ENCODE measurements at regions not wholly inside any gene's neighbourhood (a gene's known extent, or its start where the extent isn't known, plus 50 kb on each side); places are given as distances from the start of the nearest gene placed in this dataset.

DNA sequence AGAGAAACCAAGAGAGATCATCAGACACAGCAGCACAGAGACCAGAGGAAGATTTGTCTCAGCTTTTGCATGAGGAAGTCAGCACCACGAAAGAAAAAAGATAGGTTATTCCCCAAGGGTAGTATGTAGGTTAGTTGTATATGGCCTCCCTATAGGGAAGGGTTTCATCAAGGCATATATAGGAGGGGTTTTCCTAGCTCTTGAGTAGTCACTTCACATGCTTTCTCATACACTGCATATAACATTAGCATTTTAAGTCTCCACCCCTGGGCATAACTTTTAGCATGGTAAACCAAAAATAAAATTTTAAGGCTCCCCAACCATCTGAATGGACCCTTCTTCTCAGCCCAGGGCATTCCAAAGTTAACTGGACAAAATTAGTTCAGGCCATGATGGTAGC is 1571.6 kb upstream of the ACO1 start:
- Histone ChIP-seq H3K36me3 (ENCODE audit: insufficient read depth, low read length) (no peaks in the 10 kb centered on the region), H3K4me2 (ENCODE audit: low read length) (no peak overlapping the region), H2AFZ (ENCODE audit: low read length) (no peak overlapping the region), H3K27ac (ENCODE audit: low read depth, low read length, poor library complexity, severe bottlenecking) (no peak overlapping the region), H3F3A (ENCODE audit: insufficient read depth, low read length) (no peaks in the 10 kb centered on the region), H3K27me3 (ENCODE audit: insufficient read depth, low read length) (no peaks in the 10 kb centered on the region), H3K79me2 (ENCODE audit: insufficient read depth, low read length) (no peaks in the 10 kb centered on the region), H3K9me2 (ENCODE audit: low read depth, low read length) (no peaks in the 10 kb centered on the region), H4K20me1 (ENCODE audit: insufficient read depth, low read length) (no peaks in the 10 kb centered on the region), H3K4me1 (ENCODE audit: insufficient read depth, low read length, severe bottlenecking) (no peaks in the 10 kb centered on the region), H3K9ac (ENCODE audit: low read length) (no peak overlapping the region), H3K4me3 (ENCODE audit: low read depth, low read length, poor library complexity, severe bottlenecking) (no peak overlapping the region), H3K9me3 (ENCODE audit: low read length) (no peaks in the 10 kb centered on the region)
- no peak for TF ChIP-seq EZH2 (IDR thresholded peaks at IDR 0.05; ENCODE audit: borderline replicate concordance, low read length)
- TF ChIP-seq, protein P1, sequence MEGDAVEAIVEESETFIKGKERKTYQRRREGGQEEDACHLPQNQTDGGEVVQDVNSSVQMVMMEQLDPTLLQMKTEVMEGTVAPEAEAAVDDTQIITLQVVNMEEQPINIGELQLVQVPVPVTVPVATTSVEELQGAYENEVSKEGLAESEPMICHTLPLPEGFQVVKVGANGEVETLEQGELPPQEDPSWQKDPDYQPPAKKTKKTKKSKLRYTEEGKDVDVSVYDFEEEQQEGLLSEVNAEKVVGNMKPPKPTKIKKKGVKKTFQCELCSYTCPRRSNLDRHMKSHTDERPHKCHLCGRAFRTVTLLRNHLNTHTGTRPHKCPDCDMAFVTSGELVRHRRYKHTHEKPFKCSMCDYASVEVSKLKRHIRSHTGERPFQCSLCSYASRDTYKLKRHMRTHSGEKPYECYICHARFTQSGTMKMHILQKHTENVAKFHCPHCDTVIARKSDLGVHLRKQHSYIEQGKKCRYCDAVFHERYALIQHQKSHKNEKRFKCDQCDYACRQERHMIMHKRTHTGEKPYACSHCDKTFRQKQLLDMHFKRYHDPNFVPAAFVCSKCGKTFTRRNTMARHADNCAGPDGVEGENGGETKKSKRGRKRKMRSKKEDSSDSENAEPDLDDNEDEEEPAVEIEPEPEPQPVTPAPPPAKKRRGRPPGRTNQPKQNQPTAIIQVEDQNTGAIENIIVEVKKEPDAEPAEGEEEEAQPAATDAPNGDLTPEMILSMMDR (IDR thresholded peaks at IDR 0.05; ENCODE audit: low read length): no peak

DNA sequence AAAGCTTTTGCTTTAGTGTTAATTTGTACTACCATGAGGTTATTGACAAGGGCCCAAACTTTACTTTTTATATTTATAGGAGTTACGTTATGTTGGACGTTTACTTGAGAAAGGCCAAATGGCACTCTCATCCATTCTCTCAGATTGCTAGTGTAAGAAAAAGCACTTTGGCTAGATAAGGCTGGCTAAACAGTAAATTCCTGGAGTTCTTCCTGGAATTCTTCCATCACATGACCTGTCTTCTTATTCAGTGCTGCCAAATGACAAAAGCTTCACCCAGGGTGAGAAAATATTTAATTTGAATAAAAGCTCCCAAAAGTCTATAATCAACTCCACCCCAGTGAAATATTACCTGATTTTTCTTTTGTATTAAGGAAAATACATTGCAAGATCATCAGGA is 1568.9 kb upstream of the ACO1 start:
- Histone ChIP-seq H3K9me2 (ENCODE audit: low read depth, low read length) (no peaks in the 10 kb centered on the region), H2AFZ (ENCODE audit: low read length) (no peak overlapping the region), H3K79me2 (ENCODE audit: insufficient read depth, low read length) (no peaks in the 10 kb centered on the region), H4K20me1 (ENCODE audit: insufficient read depth, low read length) (no peaks in the 10 kb centered on the region), H3K4me1 (ENCODE audit: insufficient read depth, low read length, severe bottlenecking) (no peaks in the 10 kb centered on the region), H3K36me3 (ENCODE audit: insufficient read depth, low read length) (no peaks in the 10 kb centered on the region), H3K4me2 (ENCODE audit: low read length) (no peak overlapping the region), H3F3A (ENCODE audit: insufficient read depth, low read length) (no peaks in the 10 kb centered on the region), H3K27ac (ENCODE audit: low read depth, low read length, poor library complexity, severe bottlenecking) (no peak overlapping the region), H3K4me3 (ENCODE audit: low read depth, low read length, poor library complexity, severe bottlenecking) (no peak overlapping the region), H3K9me3 (ENCODE audit: low read length) (no peaks in the 10 kb centered on the region), H3K9ac (ENCODE audit: low read length) (no peak overlapping the region), H3K27me3 (ENCODE audit: insufficient read depth, low read length) (no peaks in the 10 kb centered on the region)
- TF ChIP-seq EZH2 (IDR thresholded peaks at IDR 0.05; ENCODE audit: borderline replicate concordance, low read length): no peak
- TF ChIP-seq, protein P1 (IDR thresholded peaks at IDR 0.05; ENCODE audit: low read length): no peak

DNA sequence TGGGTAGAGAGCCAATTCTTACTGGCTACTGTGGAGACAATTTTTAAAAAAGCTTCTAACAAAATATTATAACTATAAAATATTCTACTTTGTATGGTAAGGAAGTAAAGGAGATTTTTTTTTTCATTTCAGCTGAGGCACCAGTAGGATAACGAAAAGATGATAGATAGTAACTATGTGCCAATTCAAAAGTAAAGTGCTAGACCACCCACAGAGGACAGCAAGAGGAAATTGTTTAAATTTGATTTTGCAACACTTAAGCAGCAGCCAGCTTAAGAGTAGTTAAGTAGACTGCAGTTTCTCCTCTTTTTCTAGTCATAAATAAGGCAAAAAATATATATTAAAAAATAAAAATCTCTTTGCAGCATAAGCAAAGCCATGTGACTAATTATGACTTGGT is 1539.3 kb upstream of the ACO1 start:
- Histone ChIP-seq H3K4me1 (ENCODE audit: insufficient read depth, low read length, severe bottlenecking) (no peaks in the 10 kb centered on the region), H3K27ac (ENCODE audit: low read depth, low read length, poor library complexity, severe bottlenecking) (no peak overlapping the region), H3F3A (ENCODE audit: insufficient read depth, low read length) (no peaks in the 10 kb centered on the region), H2AFZ (ENCODE audit: low read length) (no peak overlapping the region), H3K9me3 (ENCODE audit: low read length) (no peaks in the 10 kb centered on the region), H3K36me3 (ENCODE audit: insufficient read depth, low read length) (no peaks in the 10 kb centered on the region), H3K4me2 (ENCODE audit: low read length) (no peak overlapping the region), H3K4me3 (ENCODE audit: low read depth, low read length, poor library complexity, severe bottlenecking) (no peak overlapping the region), H3K9me2 (ENCODE audit: low read depth, low read length) (no peaks in the 10 kb centered on the region), H4K20me1 (ENCODE audit: insufficient read depth, low read length) (no peaks in the 10 kb centered on the region), H3K79me2 (ENCODE audit: insufficient read depth, low read length) (no peaks in the 10 kb centered on the region), H3K9ac (ENCODE audit: low read length) (no peak overlapping the region), H3K27me3 (ENCODE audit: insufficient read depth, low read length) (no peaks in the 10 kb centered on the region)
- TF ChIP-seq, protein P1 (IDR thresholded peaks at IDR 0.05; ENCODE audit: low read length): no peak
